Vagina (tissue), 2 donors: ENCODE measurements at regions not wholly inside any gene's neighbourhood (a gene's known extent, or its start where the extent isn't known, plus 50 kb on each side); places are given as distances from the start of the nearest gene placed in this dataset.
"Not testable (repeated sequence)": the region's sequence is repeated elsewhere in the genome, so short reads cannot be mapped to it uniquely, and the experiment has no call there.

Experiments used
- DNase-seq, 2 donors: peaks; one replicate each; pipeline ENCODE4 v3.0.0-alpha.2; 2017; ENCODE audit errors: extremely low spot score in 2 of 2
- H3K27ac ChIP-seq: fragments of 200-600 bp; sonication (generic); one replicate; pipeline ENCODE4 v1.5.1; 2019
- H3K27me3 ChIP-seq: fragments of 200-600 bp; sonication (generic); one replicate; pipeline ENCODE4 v1.5.1; 2019
- H3K36me3 ChIP-seq, 2 donors: fragments of 200-600 bp; sonication (generic); one replicate each; pipeline ENCODE4 v1.5.1; 2017 to 2019
- H3K4me1 ChIP-seq: fragments of 200-600 bp; sonication (generic); one replicate; pipeline ENCODE4 v1.5.1; 2019
- H3K4me3 ChIP-seq, 2 donors: fragments of 200-600 bp; sonication (generic); 1 replicate in 1 of 2; 2 replicates in 1 of 2; pipeline ENCODE4 v1.5.1; 2016 to 2019
- H3K9me3 ChIP-seq: fragments of 200-600 bp; sonication (generic); one replicate; pipeline ENCODE4 v1.5.1; 2019
- POLR2A ChIP-seq, 2 donors: fragments of 450-650 bp; IDR thresholded peaks; one replicate each; pipeline ENCODE4 v1.6.1; 2017; ENCODE audit warnings: antibody characterized with exemption in 2 of 2, mild to moderate bottlenecking in 2 of 2, moderate library complexity in 2 of 2
- POLR2AphosphoS5 ChIP-seq, 2 donors: sonication (generic); formaldehyde crosslinking; IDR thresholded peaks; one replicate each; pipeline ENCODE4 v1.9.0; 2017; ENCODE audit warnings: antibody characterized with exemption in 2 of 2, mild to moderate bottlenecking in 2 of 2, low read depth in 1 of 2; ENCODE audit not compliant: insufficient read depth in 1 of 2
- intact Hi-C: fragments of 100-400 bp; cut with DNase I; formaldehyde crosslinking; loops from one replicate; pipeline ENCODE4 v1.15.1; 2023
- TF ChIP-seq, protein P1 (sequence below), 3 experiments: fragments of 450-650 bp in 2 of 3; fragments of 200-600 bp in 1 of 3; sonication (generic) in 1 of 3; IDR thresholded peaks; one replicate each; pipeline ENCODE4 v1.5.1; 2017 to 2019; ENCODE audit warnings: antibody characterized with exemption in 3 of 3, mild to moderate bottlenecking in 2 of 3, moderate library complexity in 2 of 3

DNA sequence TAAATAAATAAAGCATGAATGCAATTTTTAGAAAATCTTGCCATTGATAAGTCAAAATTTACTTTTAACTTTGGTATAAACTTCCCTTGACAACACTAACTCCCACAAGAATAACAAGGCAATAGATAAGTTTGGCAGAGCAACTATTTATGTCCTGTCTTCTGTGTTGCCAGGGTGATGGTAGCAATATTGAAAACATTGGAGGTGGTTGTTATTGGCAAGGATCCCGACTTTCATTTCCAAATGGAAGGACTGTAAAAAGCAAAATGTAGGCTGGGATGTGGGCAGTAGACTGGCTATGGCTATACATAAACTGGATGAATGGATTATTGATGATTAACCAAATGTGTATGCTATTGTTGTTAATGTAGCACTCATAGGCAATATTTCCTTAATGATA, 134.9 kb upstream of the CACNA2D1 start:
- H3K9me3 ChIP-seq: no peaks in the 10 kb centered on the region

DNA sequence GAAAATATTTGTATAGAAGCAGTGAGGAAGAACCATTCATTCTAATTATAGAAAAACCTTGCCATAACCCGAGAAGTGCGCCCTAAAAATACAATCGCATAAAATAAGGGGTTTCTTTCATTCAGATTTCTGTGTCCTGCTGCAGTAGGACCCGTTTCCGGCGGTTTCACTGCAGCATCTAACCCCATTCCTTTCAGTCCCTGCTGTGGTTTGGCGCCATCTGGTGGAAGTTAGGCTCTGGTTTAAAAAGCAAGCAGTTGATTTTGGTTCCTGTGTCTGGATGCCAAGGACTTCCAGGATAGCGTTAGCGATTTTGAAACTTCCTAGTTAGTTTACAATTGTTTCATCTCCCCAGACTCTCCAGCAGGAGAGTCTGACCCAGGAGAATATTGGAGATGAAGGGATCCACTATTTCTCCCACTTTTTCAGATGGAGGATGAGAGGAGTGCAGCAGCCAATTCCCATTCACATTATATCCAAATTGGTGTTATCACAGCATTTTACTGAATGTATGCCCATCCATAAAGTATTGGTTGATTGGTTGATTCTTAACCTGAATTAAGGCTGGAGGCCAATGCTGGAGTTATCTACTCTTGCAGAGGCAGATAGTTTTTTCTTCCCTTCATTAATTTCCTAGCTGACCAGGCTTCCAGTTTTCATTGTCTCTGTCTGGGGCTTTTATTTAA, 128.8 kb upstream of the CACNA2D1 start:
- no peaks in the 10 kb centered on the region for H3K36me3 ChIP-seq
- no peaks in the 10 kb centered on the region for H3K9me3 ChIP-seq
- H3K27ac ChIP-seq: no peak overlapping the region
- intact Hi-C loops: no loop called here
- DNase-seq: no peak
- H3K27me3 ChIP-seq: no peaks in the 10 kb centered on the region
- H3K4me1 ChIP-seq: no peaks in the 10 kb centered on the region
- TF ChIP-seq, protein P1, sequence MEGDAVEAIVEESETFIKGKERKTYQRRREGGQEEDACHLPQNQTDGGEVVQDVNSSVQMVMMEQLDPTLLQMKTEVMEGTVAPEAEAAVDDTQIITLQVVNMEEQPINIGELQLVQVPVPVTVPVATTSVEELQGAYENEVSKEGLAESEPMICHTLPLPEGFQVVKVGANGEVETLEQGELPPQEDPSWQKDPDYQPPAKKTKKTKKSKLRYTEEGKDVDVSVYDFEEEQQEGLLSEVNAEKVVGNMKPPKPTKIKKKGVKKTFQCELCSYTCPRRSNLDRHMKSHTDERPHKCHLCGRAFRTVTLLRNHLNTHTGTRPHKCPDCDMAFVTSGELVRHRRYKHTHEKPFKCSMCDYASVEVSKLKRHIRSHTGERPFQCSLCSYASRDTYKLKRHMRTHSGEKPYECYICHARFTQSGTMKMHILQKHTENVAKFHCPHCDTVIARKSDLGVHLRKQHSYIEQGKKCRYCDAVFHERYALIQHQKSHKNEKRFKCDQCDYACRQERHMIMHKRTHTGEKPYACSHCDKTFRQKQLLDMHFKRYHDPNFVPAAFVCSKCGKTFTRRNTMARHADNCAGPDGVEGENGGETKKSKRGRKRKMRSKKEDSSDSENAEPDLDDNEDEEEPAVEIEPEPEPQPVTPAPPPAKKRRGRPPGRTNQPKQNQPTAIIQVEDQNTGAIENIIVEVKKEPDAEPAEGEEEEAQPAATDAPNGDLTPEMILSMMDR (IDR thresholded peaks at IDR 0.05): peak; percentile 31 to 93 (median 79)
- no peak for TF ChIP-seq POLR2A (IDR thresholded peaks at IDR 0.05)
- no peak overlapping the region for H3K4me3 ChIP-seq

More for the DNA sequence above, 134.9 kb upstream of the CACNA2D1 start:
- intact Hi-C loops: no loop called here
- TF ChIP-seq, protein P1 (IDR thresholded peaks at IDR 0.05): no peak
- TF ChIP-seq POLR2A (IDR thresholded peaks at IDR 0.05) (no peak), POLR2AphosphoS5 (IDR thresholded peaks at IDR 0.05; ENCODE audit: insufficient read depth in 1 of 2, low read depth in 1 of 2) (no peak)
- Histone ChIP-seq H3K27ac (no peak overlapping the region), H3K36me3 (no peaks in the 10 kb centered on the region), H3K4me1 (no peaks in the 10 kb centered on the region), H3K27me3 (no peaks in the 10 kb centered on the region), H3K4me3 (no peak overlapping the region)
- no peak for DNase-seq

DNA sequence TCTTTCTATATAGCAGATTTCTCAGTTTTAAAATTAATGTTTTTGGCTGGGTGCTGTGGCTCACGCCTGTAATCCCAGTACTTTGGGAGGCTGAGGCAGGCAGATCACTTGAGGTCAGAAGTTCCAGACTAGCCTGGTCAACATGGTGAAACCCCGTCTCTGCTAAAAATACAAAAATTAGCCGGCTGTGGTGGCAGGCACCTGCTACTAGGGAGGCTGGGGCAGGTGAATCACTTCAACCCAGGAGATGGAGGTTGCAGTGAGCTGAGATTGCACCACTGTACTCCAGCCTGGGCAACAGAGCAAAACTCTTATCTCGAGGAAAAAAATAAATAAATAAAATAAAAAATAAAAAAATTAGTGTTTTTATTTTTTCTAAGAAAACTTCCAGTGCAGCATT, 127.5 kb upstream of the CACNA2D1 start:
- H3K4me1 ChIP-seq, H3K9me3 ChIP-seq, H3K27me3 ChIP-seq, intact Hi-C loops, DNase-seq, H3K36me3 ChIP-seq, H3K27ac ChIP-seq, H3K4me3 ChIP-seq: not testable (repeated sequence)

DNA sequence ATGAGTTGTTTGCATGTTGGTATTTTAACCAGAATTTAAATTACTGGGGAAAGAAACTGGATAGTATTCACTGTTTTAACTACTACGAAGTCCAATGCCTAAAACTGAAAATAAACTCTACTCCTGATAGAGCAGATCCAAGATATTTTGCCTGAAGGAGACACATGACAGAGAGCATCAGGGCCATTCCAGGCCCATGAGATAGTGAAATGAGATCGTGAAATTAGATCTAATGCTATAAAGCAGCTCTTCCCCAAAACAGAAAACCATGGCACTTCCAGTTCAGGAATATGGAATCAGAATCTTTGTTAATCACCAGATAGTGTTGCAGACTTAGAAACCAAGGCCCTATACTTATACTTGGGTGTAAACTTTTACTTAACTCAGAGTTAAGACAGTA, 124.3 kb upstream of the CACNA2D1 start:
- H3K4me1 ChIP-seq: no peaks in the 10 kb centered on the region
- no peak overlapping the region for H3K27ac ChIP-seq
- no peak for DNase-seq
- no peaks in the 10 kb centered on the region for H3K36me3 ChIP-seq
- TF ChIP-seq POLR2AphosphoS5 (IDR thresholded peaks at IDR 0.05; ENCODE audit: insufficient read depth in 1 of 2, low read depth in 1 of 2): no peak
- no peak for TF ChIP-seq POLR2A (IDR thresholded peaks at IDR 0.05)
- TF ChIP-seq, protein P1 (IDR thresholded peaks at IDR 0.05): no peak
- H3K4me3 ChIP-seq: no peak overlapping the region
- H3K27me3 ChIP-seq: no peaks in the 10 kb centered on the region
- intact Hi-C loops: no loop called here
- no peaks in the 10 kb centered on the region for H3K9me3 ChIP-seq

DNA sequence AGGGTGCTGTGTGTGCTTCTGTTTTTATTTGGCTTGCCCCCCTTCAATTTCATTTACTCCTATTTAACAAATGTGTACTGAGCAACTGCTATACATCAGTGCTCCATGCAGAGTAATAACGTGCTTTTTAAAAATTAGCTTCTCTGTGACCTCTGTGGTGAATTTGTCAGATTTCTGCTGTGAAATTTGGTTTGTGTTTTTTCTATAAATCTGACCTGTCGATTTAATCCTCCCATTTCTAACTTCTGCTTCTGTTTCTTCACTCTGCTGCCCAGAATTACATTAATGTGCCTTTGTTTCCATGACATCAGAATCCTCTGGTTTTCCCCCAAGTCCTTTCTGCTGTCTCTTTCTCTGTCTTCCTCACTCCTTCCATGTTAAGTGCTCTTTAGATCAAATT, 123.8 kb upstream of the CACNA2D1 start:
- TF ChIP-seq, protein P1 (IDR thresholded peaks at IDR 0.05): no peak
- TF ChIP-seq POLR2A (IDR thresholded peaks at IDR 0.05) (no peak), POLR2AphosphoS5 (IDR thresholded peaks at IDR 0.05; ENCODE audit: insufficient read depth in 1 of 2, low read depth in 1 of 2) (no peak)
- Histone ChIP-seq H3K36me3 (no peaks in the 10 kb centered on the region), H3K27me3 (no peaks in the 10 kb centered on the region), H3K4me1 (no peaks in the 10 kb centered on the region), H3K4me3 (no peak overlapping the region), H3K27ac (no peak overlapping the region), H3K9me3 (no peaks in the 10 kb centered on the region)
- DNase-seq: no peak
- intact Hi-C loops: no loop called here
